Lower leg skin (tissue), 3 donors: ENCODE measurements at regions not wholly inside any gene's neighbourhood (a gene's known extent, or its start where the extent isn't known, plus 50 kb on each side); places are given as distances from the start of the nearest gene placed in this dataset.

Source experiments
- CTCF ChIP-seq, 3 donors: fragments of 450-650 bp; IDR thresholded peaks; one replicate each; pipeline ENCODE4 v1.5.1; 2016; ENCODE audit warnings: antibody characterized with exemption in 3 of 3, mild to moderate bottlenecking in 3 of 3, moderate library complexity in 2 of 3
- POLR2A ChIP-seq, 2 donors: fragments of 450-650 bp; IDR thresholded peaks; one replicate each; pipeline ENCODE4 v1.6.1; 2016 to 2017; ENCODE audit warnings: antibody characterized with exemption in 2 of 2, mild to moderate bottlenecking in 1 of 2, moderate library complexity in 1 of 2

- TF ChIP-seq CTCF (IDR thresholded peaks at IDR 0.05) (no peak), POLR2A (IDR thresholded peaks at IDR 0.05) (no peak)
Observed at GRCh38 chr1:30265127-30266070, 458.0 kb downstream of the MATN1 start.
